ENCODE measurements at regions not wholly inside any gene's neighbourhood (a gene's known extent, or its start where the extent isn't known, plus 50 kb on each side); places are given as distances from the start of the nearest gene placed in this dataset.
A peak's percentile ranks its signal among the peaks of the same experiment; 100 is the strongest.

DNA sequence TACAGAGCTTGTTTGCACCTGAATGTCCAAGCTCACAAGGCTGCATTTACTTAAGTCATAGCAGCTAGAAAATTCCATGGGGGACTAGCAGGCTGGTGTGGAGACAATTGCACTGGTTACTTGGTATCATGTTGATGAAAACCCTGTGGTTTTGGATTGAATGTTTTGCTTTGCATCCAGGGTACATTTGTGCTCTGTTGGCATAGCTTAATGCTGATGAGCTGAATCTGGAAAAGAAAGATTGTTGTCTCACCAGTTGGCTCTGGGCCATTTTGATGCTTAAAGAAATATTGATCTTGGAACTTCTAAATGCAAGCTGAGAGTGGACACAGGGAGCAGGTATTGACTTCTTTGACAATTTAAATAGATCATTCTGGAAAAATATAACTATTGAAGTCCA, 122.5 kb upstream of the MBL2 start:
- TF ChIP-seq, protein P1, sequence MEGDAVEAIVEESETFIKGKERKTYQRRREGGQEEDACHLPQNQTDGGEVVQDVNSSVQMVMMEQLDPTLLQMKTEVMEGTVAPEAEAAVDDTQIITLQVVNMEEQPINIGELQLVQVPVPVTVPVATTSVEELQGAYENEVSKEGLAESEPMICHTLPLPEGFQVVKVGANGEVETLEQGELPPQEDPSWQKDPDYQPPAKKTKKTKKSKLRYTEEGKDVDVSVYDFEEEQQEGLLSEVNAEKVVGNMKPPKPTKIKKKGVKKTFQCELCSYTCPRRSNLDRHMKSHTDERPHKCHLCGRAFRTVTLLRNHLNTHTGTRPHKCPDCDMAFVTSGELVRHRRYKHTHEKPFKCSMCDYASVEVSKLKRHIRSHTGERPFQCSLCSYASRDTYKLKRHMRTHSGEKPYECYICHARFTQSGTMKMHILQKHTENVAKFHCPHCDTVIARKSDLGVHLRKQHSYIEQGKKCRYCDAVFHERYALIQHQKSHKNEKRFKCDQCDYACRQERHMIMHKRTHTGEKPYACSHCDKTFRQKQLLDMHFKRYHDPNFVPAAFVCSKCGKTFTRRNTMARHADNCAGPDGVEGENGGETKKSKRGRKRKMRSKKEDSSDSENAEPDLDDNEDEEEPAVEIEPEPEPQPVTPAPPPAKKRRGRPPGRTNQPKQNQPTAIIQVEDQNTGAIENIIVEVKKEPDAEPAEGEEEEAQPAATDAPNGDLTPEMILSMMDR (IDR thresholded peaks at IDR 0.05; ENCODE audit: low read depth, low read length), result no peak
- H3K4me3 ChIP-seq (ENCODE audit: low read depth, low read length), result no peak overlapping the region

DNA sequence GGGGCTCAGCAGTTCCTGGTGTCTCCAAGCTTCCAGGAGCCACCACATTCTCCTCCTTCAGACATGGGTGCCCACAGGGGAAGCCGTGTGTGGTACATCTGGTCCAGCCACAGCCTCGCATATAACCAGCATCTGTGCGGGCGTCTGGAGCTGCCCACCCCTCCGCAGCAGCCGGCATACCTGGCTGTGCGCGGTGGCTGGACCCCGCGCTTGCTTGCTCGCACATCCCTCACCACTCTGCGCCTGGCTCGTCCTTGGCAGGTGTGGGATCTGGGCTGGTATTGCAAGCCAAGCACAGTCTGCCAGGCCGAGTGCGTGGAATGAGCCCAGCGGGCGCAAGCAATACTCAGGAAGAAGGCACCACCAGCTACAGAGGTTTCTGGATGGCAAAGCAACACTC, 117.7 kb upstream of the MBL2 start:
- no peak overlapping the region for H3K4me3 ChIP-seq (ENCODE audit: low read depth, low read length)
- TF ChIP-seq, protein P1 (IDR thresholded peaks at IDR 0.05; ENCODE audit: low read depth, low read length), result no peak

- H3K4me3 ChIP-seq (ENCODE audit: low read depth, low read length), result no peak overlapping the region
- TF ChIP-seq, protein P1 (IDR thresholded peaks at IDR 0.05; ENCODE audit: low read depth, low read length), result no peak
These were observed 117.0 kb upstream of the MBL2 start for GRCh38 chr10:52889611-52890010.

- TF ChIP-seq, protein P1 (IDR thresholded peaks at IDR 0.05; ENCODE audit: low read depth, low read length), result peak; percentile 58
These were observed 111.7 kb upstream of the MBL2 start for GRCh38 chr10:52883996-52884871.

GRCh38 chr10:52879091-52879807, 106.7 kb upstream of the MBL2 start:
- TF ChIP-seq, protein P1 (IDR thresholded peaks at IDR 0.05; ENCODE audit: low read depth, low read length), result no peak
- no peak overlapping the region for H3K4me3 ChIP-seq (ENCODE audit: low read depth, low read length)

More at GRCh38 chr10:52883996-52884871, 111.7 kb upstream of the MBL2 start:
- no peak overlapping the region for H3K4me3 ChIP-seq (ENCODE audit: low read depth, low read length)

GRCh38 chr10:52877451-52877850, 104.9 kb upstream of the MBL2 start:
- TF ChIP-seq, protein P1 (IDR thresholded peaks at IDR 0.05; ENCODE audit: low read depth, low read length), result no peak
- H3K4me3 ChIP-seq (ENCODE audit: low read depth, low read length), result no peak overlapping the region

GRCh38 chr10:52875336-52875735, 102.8 kb upstream of the MBL2 start:
- TF ChIP-seq, protein P1 (IDR thresholded peaks at IDR 0.05; ENCODE audit: low read depth, low read length), result no peak
- H3K4me3 ChIP-seq (ENCODE audit: low read depth, low read length), result no peak overlapping the region
